GM12878 (cell line): ENCODE measurements at regions not wholly inside any gene's neighbourhood (a gene's known extent, or its start where the extent isn't known, plus 50 kb on each side); places are given as distances from the start of the nearest gene placed in this dataset.

Source experiments
- ATAC-seq: fragments of 200-7000 bp; cut with Tn5 transposase; 3 replicates; pipeline ENCODE4 v1.9.1; 2020; ENCODE audit warnings: mild to moderate bottlenecking, moderate library complexity
- BruUV-seq: library from RNA; stranded (reverse); fragments of 400-500 nt; replicated peaks from 2 replicates; lab custom pipeline; 2021; lab: Mats Ljungman, UMichigan
- CTCF ChIA-PET: fragments of 300-600 bp; sonication (Branson Sonifier 250); formaldehyde crosslinking; extraction: SDS; loops from one replicate; lab custom pipeline; 2021; ENCODE audit warnings: inconsistent platforms; lab: Yijun Ruan, JAX
- POLR2A ChIA-PET: fragments of 350-600 bp; formaldehyde crosslinking; extraction: SDS; loops from one replicate; lab custom pipeline; 2021; ENCODE audit warnings: inconsistent platforms; lab: Charles Lee
- RAD21 ChIA-PET: fragments of 300-600 bp; sonication (Branson Sonifier 250); formaldehyde crosslinking; loops from one replicate; lab custom pipeline; 2023; ENCODE audit warnings: antibody characterized with exemption; ENCODE audit not compliant: unreplicated experiment; lab: Charles Lee
- SMC1A ChIA-PET: fragments of 300-600 bp; sonication (Branson Sonifier 250); formaldehyde crosslinking; loops from one replicate; lab custom pipeline; 2023; ENCODE audit not compliant: unreplicated experiment, uncharacterized antibody; lab: Charles Lee
- DNase-seq: peaks from one replicate; pipeline ENCODE4 v3.0.0-alpha.2; 2011; ENCODE audit warnings: low read depth, low spot score
- FAIRE-seq: peaks from 3 replicates; lab custom pipeline; 2011; peaks lifted over from hg19 to GRCh38; lab: Jason Lieb, UNC
- H2AFZ ChIP-seq: 2 replicates; pipeline ENCODE4 v1.6.0; 2011; ENCODE audit warnings: low read depth, low read length, control low read depth; ENCODE audit not compliant: control insufficient read depth
- H3K27ac ChIP-seq: 2 replicates; pipeline ENCODE4 v1.5.1; 2011; ENCODE audit warnings: control low read depth; ENCODE audit not compliant: control insufficient read depth, insufficient read depth
- H3K27me3 ChIP-seq, 2 experiments: replicated peaks in 1 of 2; 2 replicates each; pipeline versions ENCODE4 v1.6.0 to v1.6.1; 2011; ENCODE audit warnings: low read length in 1 of 2; ENCODE audit not compliant: control insufficient read depth in 2 of 2, insufficient read depth in 2 of 2
- H3K36me3 ChIP-seq, 2 experiments: 2 replicates each; pipeline ENCODE4 v1.5.1; 2011; ENCODE audit warnings: low read length in 1 of 2; ENCODE audit not compliant: control insufficient read depth in 2 of 2, insufficient read depth in 2 of 2
- H3K4me1 ChIP-seq: 2 replicates; pipeline ENCODE4 v1.6.1; 2011; ENCODE audit warnings: mild to moderate bottlenecking, low read length, moderate library complexity, mixed read lengths; ENCODE audit not compliant: control insufficient read depth, insufficient read depth
- H3K4me2 ChIP-seq: 2 replicates; pipeline ENCODE4 v1.6.0; 2011; ENCODE audit warnings: control low read depth; ENCODE audit not compliant: control insufficient read depth, insufficient read depth
- H3K4me3 ChIP-seq: fragments of 200-600 bp; sonication (generic); 2 replicates; pipeline ENCODE4 v1.5.1; 2016
- H3K79me2 ChIP-seq: 2 replicates; pipeline ENCODE4 v1.6.0; 2011; ENCODE audit warnings: low read length; ENCODE audit not compliant: control insufficient read depth, insufficient read depth
- H3K9ac ChIP-seq: 2 replicates; pipeline ENCODE4 v1.8.0; 2011; ENCODE audit warnings: low read length, control low read depth, mixed read lengths; ENCODE audit not compliant: control insufficient read depth, insufficient read depth
- H3K9me3 ChIP-seq: replicated peaks from 3 replicates; pipeline ENCODE4 v1.5.1; 2011; ENCODE audit warnings: mild to moderate bottlenecking, low read length; ENCODE audit not compliant: control insufficient read depth, insufficient read depth
- H4K20me1 ChIP-seq: 2 replicates; pipeline ENCODE4 v1.6.0; 2011; ENCODE audit not compliant: control insufficient read depth, insufficient read depth
- BACH1 ChIP-seq: fragments of 450-650 bp; IDR thresholded peaks from 2 replicates; pipeline ENCODE4 v1.6.1; 2017; ENCODE audit warnings: mild to moderate bottlenecking, borderline replicate concordance
- BMI1 ChIP-seq: fragments of 450-650 bp; IDR thresholded peaks from 2 replicates; pipeline ENCODE4 v1.6.1; 2016; ENCODE audit warnings: mild to moderate bottlenecking, moderate library complexity, borderline replicate concordance
- CEBPB ChIP-seq, 2 experiments: fragments of 150-350 bp in 1 of 2; IDR thresholded peaks; 2 replicates each; pipeline ENCODE4 v1.6.1; 2012 to 2014; ENCODE audit warnings: low read depth in 2 of 2, low read length in 2 of 2, borderline replicate concordance in 1 of 2, inconsistent platforms in 1 of 2
- EGR1 ChIP-seq, 2 experiments: IDR thresholded peaks; 1 replicate in 1 of 2; 2 replicates in 1 of 2; pipeline ENCODE4 v1.6.1; 2011 to 2012; ENCODE audit warnings: low read depth in 2 of 2, low read length in 2 of 2, borderline replicate concordance in 1 of 2, mild to moderate bottlenecking in 1 of 2, moderate library complexity in 1 of 2
- EP300 ChIP-seq, 2 experiments: fragments of 150-350 bp in 1 of 2; IDR thresholded peaks; 2 replicates each; pipeline ENCODE4 v1.6.1; 2011 to 2012; ENCODE audit warnings: low read depth in 2 of 2, low read length in 2 of 2, borderline replicate concordance in 1 of 2, improper control_type of control experiment in 1 of 2, inconsistent platforms in 1 of 2; ENCODE audit not compliant: control insufficient read depth in 1 of 2
- HDAC2 ChIP-seq: fragments of 200-600 bp; sonication (generic); IDR thresholded peaks from 2 replicates; pipeline ENCODE4 v1.6.1; 2017
- IRF4 ChIP-seq: IDR thresholded peaks from 2 replicates; pipeline ENCODE4 v1.6.1; 2011; ENCODE audit warnings: low read depth, low read length
- LARP7 ChIP-seq: fragments of 450-650 bp; IDR thresholded peaks from 2 replicates; pipeline ENCODE4 v1.6.1; 2017; ENCODE audit warnings: mild to moderate bottlenecking
- MLLT1 ChIP-seq: fragments of 450-650 bp; IDR thresholded peaks from 2 replicates; pipeline ENCODE4 v1.6.1; 2016; ENCODE audit warnings: mild to moderate bottlenecking
- NFYA ChIP-seq: IDR thresholded peaks from 2 replicates; pipeline ENCODE4 v1.6.1; 2011; ENCODE audit warnings: low read depth, mild to moderate bottlenecking, low read length, improper control_type of control experiment, borderline replicate concordance
- NRF1 ChIP-seq: conservative IDR thresholded peaks from 2 replicates; pipeline ENCODE4 v1.6.1; 2011; ENCODE audit warnings: mild to moderate bottlenecking, low read depth, low read length, improper control_type of control experiment
- PBX3 ChIP-seq: IDR thresholded peaks from 2 replicates; pipeline ENCODE4 v1.6.1; 2011; ENCODE audit warnings: mild to moderate bottlenecking, low read depth, low read length, moderate library complexity; ENCODE audit not compliant: insufficient replicate concordance
- PML ChIP-seq: IDR thresholded peaks from 2 replicates; pipeline ENCODE4 v1.6.1; 2012; ENCODE audit warnings: low read length, inconsistent platforms
- SMARCA5 ChIP-seq: fragments of 450-650 bp; IDR thresholded peaks from 2 replicates; pipeline ENCODE4 v1.6.1; 2017; ENCODE audit warnings: mild to moderate bottlenecking
- SREBF2 ChIP-seq: IDR thresholded peaks from 2 replicates; pipeline ENCODE4 v1.6.1; 2012; ENCODE audit warnings: mild to moderate bottlenecking, low read length
- SUZ12 ChIP-seq: fragments of 200-600 bp; sonication (generic); IDR thresholded peaks from one replicate; pipeline ENCODE4 v1.6.1; 2018; ENCODE audit warnings: antibody characterized with exemption, mild to moderate bottlenecking; ENCODE audit not compliant: unreplicated experiment
- ZNF384 ChIP-seq: IDR thresholded peaks from 2 replicates; pipeline ENCODE4 v1.6.1; 2012; ENCODE audit warnings: low read depth, mild to moderate bottlenecking, low read length, improper control_type of control experiment, borderline replicate concordance
- ZNF592 ChIP-seq: fragments of 450-650 bp; IDR thresholded peaks from 2 replicates; pipeline ENCODE4 v1.6.1; 2017; ENCODE audit warnings: mild to moderate bottlenecking, moderate library complexity
- WGBS: methylation state at CpG from one replicate; pipeline ENCODE4 v1.1.6; 2016; ENCODE audit warnings: low lambda C conversion rate; ENCODE audit not compliant: insufficient replicate concordance, insufficient coverage; ENCODE audit errors: missing lambda C conversion rate; 5-methylcytosine and 5-hydroxymethylcytosine counted together
- in situ Hi-C: fragments of 300-500 bp; cut with MboI; formaldehyde crosslinking; loops from 9 replicates; pipeline ENCODE4 v1.14.3; 2018; ENCODE audit warnings: mixed read lengths
- intact Hi-C: fragments of 100-400 bp; cut with micrococcal nuclease; formaldehyde crosslinking; loops from one replicate; pipeline ENCODE4 v1.14.2; 2022; ENCODE audit not compliant: unreplicated experiment

- TF ChIP-seq ZNF592 = no peak
- no peak for TF ChIP-seq HDAC2
- TF ChIP-seq EGR1 (IDR thresholded peaks at IDR 0.05; ENCODE audit: borderline replicate concordance in 1 of 2, low read depth in 2 of 2, low read length in 2 of 2) = no peak
- no peak for TF ChIP-seq EP300 (IDR thresholded peaks at IDR 0.05; ENCODE audit: borderline replicate concordance in 1 of 2, control insufficient read depth in 1 of 2, low read depth in 2 of 2, low read length in 2 of 2)
Measured at GRCh38 chr10:79009145-79009544, 59.6 kb upstream of the ZMIZ1 start (continued).

- WGBS = 31% methylated on average over 4 of the region's 4 CpGs
- no TSS peak for BruUV-seq
Measured at GRCh38 chr10:79012567-79012966, 56.2 kb upstream of the ZMIZ1 start.

More at GRCh38 chr10:79012567-79012966, 56.2 kb upstream of the ZMIZ1 start:
- ChIA-PET POLR2A (no interaction called here), SMC1A (interaction anchor here (0.7 to 1.5 kb wide), 2 partner anchors 10 to 192 kb away, joined by 3 read pairs; no protein-coding TSS in a partner anchor), RAD21 (no interaction called here), CTCF (no interaction called here)
- intact Hi-C loops (no loop called here), in situ Hi-C loops (no loop called here)
- H3K36me3 ChIP-seq = no peaks in the 10 kb centered on the region
- ATAC-seq (no peak), DNase-seq (no peak), FAIRE-seq (no peak)
- H3K4me1 ChIP-seq = no peaks in the 10 kb centered on the region
- no peaks in the 10 kb centered on the region for H4K20me1 ChIP-seq
- peaks cover 0 to 8% of the 10 kb centered on the region in 2 experiments; a peak in 2 of 4 replicates for H3K27me3 ChIP-seq
- H2AFZ ChIP-seq = no peak overlapping the region
- H3K4me2 ChIP-seq = no peak overlapping the region
- H3K27ac ChIP-seq = no peak overlapping the region
- TF ChIP-seq SUZ12 (no peak), PML (no peak), BMI1 (no peak), SMARCA5 (no peak), MLLT1 (no peak), PBX3 (no peak), NRF1 (no peak), LARP7 (no peak), BACH1 (no peak), IRF4 (no peak), SREBF2 (no peak), ZNF384 (no peak), CEBPB (IDR thresholded peaks at IDR 0.05; ENCODE audit: borderline replicate concordance in 1 of 2, low read depth in 2 of 2, low read length in 2 of 2) (no peak), NFYA (no peak)
- H3K79me2 ChIP-seq = no peaks in the 10 kb centered on the region
- no peak overlapping the region for H3K4me3 ChIP-seq
- H3K9me3 ChIP-seq = no peaks in the 10 kb centered on the region
- H3K9ac ChIP-seq = no peak overlapping the region
